Glutamatergic neuron (in vitro differentiated cells): ENCODE measurements at regions not wholly inside any gene's neighbourhood (a gene's known extent, or its start where the extent isn't known, plus 50 kb on each side); places are given as distances from the start of the nearest gene placed in this dataset.

Source experiments
- DNase-seq: peaks from one replicate; pipeline ENCODE4 v3.0.0; 2022
- H3K27ac Mint-ChIP-seq: one replicate; pipeline ENCODE4 v1.8.0; 2020; ENCODE audit warnings: mild to moderate bottlenecking, mixed read lengths, inconsistent platforms; ENCODE audit not compliant: unreplicated experiment
- H3K27me3 Mint-ChIP-seq: one replicate; pipeline ENCODE4 v1.8.0; 2020; ENCODE audit warnings: mild to moderate bottlenecking, moderate library complexity, mixed read lengths, inconsistent platforms; ENCODE audit not compliant: unreplicated experiment
- H3K36me3 Mint-ChIP-seq: one replicate; pipeline ENCODE4 v1.8.0; 2020; ENCODE audit warnings: mild to moderate bottlenecking, mixed read lengths, inconsistent platforms; ENCODE audit not compliant: unreplicated experiment
- H3K4me1 Mint-ChIP-seq: one replicate; pipeline ENCODE4 v1.8.0; 2020; ENCODE audit warnings: mild to moderate bottlenecking, low read depth, mixed read lengths, inconsistent platforms; ENCODE audit not compliant: unreplicated experiment
- H3K4me3 Mint-ChIP-seq: one replicate; pipeline ENCODE4 v1.8.0; 2020; ENCODE audit warnings: mild to moderate bottlenecking, mixed read lengths, inconsistent platforms; ENCODE audit not compliant: unreplicated experiment
- H3K9me3 Mint-ChIP-seq: one replicate; pipeline ENCODE4 v1.8.0; 2020; ENCODE audit warnings: mild to moderate bottlenecking, moderate library complexity, mixed read lengths, inconsistent platforms; ENCODE audit not compliant: unreplicated experiment
- CTCF ChIP-seq: fragments of 200-600 bp; sonication (generic); IDR thresholded peaks from one replicate; pipeline ENCODE4 v1.5.0; 2021; ENCODE audit not compliant: partially characterized antibody, unreplicated experiment

GRCh38 chr18:59048378-59048777 is 91.3 kb upstream of the SEC11C start:
- Mint-ChIP-seq H3K36me3 (no peaks in the 10 kb centered on the region), H3K4me1 (peaks cover 54% of the 10 kb centered on the region), H3K9me3 (peaks cover 8% of the 10 kb centered on the region), H3K27me3 (peaks cover 11% of the 10 kb centered on the region), H3K4me3 (peak overlapping the region; percentile 34), H3K27ac (peak overlapping the region; percentile 73)
- DNase-seq: no peak
- TF ChIP-seq CTCF: no peak

GRCh38 chr18:59049721-59050660 is 89.7 kb upstream of the SEC11C start:
- H3K27me3 Mint-ChIP-seq: peaks cover 11% of the 10 kb centered on the region
- peak overlapping the region; percentile 55 for H3K4me3 Mint-ChIP-seq
- peak overlapping the region; percentile 90 for H3K27ac Mint-ChIP-seq
- no peaks in the 10 kb centered on the region for H3K36me3 Mint-ChIP-seq
- peak; percentile 78 for DNase-seq
- peaks cover 5% of the 10 kb centered on the region for H3K9me3 Mint-ChIP-seq
- H3K4me1 Mint-ChIP-seq: peaks cover 48% of the 10 kb centered on the region
- TF ChIP-seq CTCF: no peak

DNA sequence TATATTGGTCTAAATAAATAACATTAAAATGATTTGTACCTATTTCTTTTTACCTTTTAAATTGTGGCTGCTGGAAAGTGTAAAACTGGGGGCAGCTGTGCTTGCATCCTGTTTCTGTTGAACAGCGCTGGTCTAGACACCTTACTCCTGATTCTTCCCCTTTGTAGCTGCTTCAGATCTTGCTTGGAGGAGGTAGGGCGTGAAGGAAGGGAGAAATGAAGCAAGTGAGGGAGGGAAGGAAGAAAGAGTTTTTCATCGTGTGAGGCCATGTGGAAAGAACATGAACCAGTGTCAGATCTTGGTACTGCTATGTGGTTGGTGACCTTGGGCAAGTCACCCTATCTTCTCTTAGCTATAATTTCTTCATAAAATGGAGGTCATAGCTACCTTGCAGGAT is 89.0 kb upstream of the SEC11C start:
- H3K4me1 Mint-ChIP-seq: peaks cover 50% of the 10 kb centered on the region
- H3K27ac Mint-ChIP-seq: peak overlapping the region; percentile 80
- peaks cover 5% of the 10 kb centered on the region for H3K9me3 Mint-ChIP-seq
- TF ChIP-seq CTCF: no peak
- peak overlapping the region; percentile 8 for H3K4me3 Mint-ChIP-seq
- H3K27me3 Mint-ChIP-seq: peaks cover 8% of the 10 kb centered on the region
- H3K36me3 Mint-ChIP-seq: no peaks in the 10 kb centered on the region
- no peak for DNase-seq

DNA sequence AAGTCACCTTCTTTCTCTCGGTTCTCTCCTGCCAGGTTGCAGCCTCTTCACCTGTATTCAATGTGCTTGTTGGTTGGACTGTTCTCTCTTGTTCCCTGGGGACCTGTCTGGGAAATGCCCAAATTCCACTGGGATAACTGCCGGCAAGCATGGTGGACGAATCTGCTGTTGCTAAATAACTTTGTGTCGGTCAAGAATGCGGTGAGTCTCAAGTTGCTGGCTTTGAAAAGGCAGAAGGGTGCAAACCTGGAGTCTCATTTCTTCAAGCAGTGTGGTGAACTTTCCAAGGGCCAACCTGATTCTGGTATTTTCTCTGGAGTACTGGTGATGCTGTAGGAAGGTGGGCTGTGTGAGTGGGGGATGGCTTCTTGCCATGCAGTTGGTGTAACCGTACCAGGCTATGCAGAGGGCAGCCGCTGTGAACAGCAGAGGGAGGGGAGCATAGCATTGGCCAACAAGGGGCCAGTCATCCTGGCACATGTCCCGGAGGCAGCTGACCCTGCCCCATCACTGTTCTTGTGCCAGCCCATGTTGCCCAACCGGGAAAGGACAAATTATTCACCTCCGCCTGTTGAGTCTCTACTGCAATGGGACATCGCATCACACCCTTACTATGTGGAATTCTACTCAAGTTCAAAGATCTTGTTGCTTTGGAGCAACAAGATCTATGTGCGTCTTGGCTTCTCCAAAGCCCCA is 88.1 kb upstream of the SEC11C start:
- Mint-ChIP-seq H3K4me3 (no peak overlapping the region), H3K4me1 (peaks cover 55% of the 10 kb centered on the region), H3K36me3 (no peaks in the 10 kb centered on the region), H3K27ac (no peak overlapping the region), H3K9me3 (peaks cover 5% of the 10 kb centered on the region), H3K27me3 (peaks cover 8% of the 10 kb centered on the region)
- no peak for TF ChIP-seq CTCF
- DNase-seq: no peak
